ENCODE measurements at regions not wholly inside any gene's neighbourhood (a gene's known extent, or its start where the extent isn't known, plus 50 kb on each side); places are given as distances from the start of the nearest gene placed in this dataset.
A peak's percentile ranks its signal among the peaks of the same experiment; 100 is the strongest.
"Not testable (repeated sequence)": the region's sequence is repeated elsewhere in the genome, so short reads cannot be mapped to it uniquely, and the experiment has no call there.

DNA sequence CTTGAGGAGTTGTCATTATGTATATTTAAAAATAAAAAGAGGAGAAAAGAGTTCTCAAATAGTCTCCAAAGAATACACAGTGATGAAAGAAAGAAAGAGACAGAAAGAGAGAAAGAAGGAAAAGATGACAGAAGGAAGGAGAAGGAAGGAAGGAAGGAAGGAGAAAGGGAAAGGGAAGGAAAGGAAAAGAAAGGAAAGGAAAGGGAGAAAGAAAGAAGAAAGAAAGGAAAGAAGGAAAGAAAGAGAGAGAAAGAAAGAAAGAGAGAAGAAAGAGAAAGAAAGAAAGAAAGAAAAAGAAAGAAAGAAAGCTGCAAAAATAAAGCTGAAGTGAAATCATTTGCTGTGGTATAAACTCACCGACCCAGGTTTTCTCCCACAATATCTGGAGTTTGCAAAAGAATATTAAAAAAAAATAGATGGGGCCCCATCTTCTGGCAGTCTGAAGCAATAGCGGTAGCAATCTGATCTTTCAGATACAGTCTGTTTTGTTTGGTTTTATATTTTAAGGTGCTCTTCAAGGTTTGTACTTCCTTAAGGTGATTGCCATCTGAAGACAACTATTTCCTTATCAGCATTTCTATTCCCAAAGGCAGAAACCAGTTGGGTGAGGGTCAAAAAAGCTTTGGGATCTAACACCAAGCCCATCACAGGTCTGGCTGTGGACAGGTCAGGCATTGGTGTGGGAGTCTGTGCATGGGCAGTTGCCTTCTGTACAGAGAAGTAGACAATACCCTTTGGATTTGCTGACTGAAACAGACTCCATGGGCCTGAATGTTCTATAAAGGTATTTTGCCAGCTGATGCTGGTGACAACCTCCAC is 160.4 kb downstream of the CPEB2 start:
- DNase-seq (ENCODE audit: low read depth in 2 of 2), result no peak

DNA sequence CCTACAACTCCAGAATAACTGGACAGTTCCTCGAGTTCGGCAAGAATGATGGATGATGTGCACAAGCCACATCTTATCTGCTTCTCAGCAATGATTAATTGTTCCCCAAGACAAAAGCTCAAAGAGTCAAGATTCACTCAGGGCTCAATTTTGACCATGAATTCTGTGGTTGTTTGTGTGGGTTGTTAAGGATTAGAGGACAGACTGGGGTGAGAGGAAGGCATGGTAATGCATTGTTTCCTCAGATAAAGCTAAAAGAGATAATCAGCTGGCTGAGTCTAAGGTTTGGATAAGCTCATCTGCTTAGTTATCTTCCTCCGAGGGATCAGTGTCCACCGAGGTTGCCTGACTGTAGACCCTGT is 161.0 kb downstream of the CPEB2 start:
- DNase-seq (ENCODE audit: low read depth in 2 of 2), result no peak

DNA sequence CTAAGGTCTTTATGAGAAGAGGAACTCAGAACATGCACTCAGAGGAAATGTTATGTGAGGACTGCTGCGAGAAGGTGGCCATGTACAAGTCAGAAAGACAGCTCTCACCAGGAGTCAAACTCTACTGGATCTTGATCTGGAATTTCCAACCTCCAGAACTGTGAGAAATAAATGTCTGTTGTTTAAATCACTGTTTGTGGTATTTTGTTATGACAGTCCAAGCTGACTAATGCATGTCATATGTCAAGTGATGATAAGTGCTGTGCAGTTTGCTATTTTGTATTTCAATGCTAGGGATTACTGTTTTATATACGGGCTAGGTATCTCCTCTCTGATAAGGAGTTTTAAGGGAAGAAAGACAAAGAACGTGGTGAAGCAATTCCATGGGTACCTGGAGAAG is 162.3 kb downstream of the CPEB2 start:
- DNase-seq (ENCODE audit: low read depth in 2 of 2), result no peak

DNA sequence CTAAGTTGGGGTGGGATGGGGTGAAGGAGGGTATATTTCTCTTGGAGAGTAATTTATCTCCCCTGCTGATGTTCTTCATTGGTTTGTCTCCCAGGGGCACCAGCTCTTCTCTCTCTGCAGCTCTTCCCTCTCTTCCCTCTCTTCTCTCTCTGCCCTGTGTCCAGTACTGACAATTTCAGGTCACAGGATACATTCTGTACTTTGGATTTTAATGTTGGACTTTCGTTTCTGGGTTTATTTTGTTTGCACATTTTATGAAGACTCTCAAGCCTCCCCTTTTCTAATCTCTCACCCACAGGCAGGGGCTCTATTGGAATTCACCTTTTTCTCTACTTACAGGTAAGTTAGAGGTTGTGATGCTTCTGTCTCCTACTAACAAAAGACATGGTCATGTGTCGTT is 165.5 kb downstream of the CPEB2 start:
- DNase-seq (ENCODE audit: low read depth in 2 of 2), result no peak

DNA sequence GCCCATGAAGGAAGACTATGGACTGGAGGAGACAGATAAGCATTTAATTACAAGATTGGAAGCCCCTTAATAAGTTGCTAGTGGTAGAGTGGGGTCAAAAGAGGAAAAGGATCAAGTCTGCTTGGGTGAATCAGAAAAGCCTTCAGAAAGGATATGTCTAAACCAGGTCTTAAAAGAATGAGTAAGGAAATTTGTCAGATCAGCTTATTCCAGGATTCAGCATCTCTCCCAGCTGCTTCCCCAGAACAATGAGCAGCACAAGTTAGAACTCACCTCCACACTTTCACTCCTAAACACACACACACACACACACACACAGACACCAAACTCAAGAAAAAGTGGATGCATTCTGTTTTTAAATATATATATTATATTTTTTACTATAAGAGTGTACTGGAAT is 166.5 kb downstream of the CPEB2 start:
- no peak for DNase-seq (ENCODE audit: low read depth in 2 of 2)

DNA sequence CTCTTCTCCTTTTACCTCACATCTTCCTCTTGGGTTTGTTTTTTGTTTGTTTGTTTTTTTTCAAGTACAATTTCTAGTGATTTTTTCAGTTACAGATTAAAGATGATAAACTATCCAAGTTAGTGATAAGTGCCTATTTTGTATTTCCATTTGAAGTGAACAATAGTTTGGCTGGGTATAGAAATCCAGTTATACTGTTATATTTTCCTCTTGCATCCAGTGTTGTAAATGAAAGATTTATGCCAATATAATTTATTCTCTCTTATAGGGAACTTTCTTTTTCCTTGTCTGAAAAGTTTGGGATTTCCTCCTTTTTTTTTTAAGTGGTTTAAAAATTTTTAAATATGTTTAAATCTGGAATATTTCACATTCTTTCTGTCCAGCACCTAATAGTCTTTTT is 169.4 kb downstream of the CPEB2 start:
- no peak for DNase-seq (ENCODE audit: low read depth in 2 of 2)

DNA sequence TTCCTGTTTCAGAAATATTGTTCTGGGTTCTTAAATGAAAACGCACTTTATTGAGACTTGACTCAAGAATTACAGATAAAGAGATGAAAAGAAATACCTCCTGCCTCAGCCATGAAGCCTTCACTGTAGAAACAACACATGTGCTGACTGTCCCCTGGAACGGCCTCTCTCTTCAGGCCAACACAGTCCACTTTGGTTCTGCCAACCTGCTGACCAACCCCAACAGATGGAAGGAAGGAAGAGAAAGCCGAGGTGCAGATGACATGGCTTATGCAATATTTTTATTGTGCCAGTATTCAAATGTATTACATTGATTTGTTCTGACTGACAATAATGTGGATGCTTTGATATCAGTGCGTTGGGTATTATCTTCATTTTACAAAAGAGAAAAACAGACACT is 171.0 kb downstream of the CPEB2 start:
- no peak for DNase-seq (ENCODE audit: low read depth in 2 of 2)

DNA sequence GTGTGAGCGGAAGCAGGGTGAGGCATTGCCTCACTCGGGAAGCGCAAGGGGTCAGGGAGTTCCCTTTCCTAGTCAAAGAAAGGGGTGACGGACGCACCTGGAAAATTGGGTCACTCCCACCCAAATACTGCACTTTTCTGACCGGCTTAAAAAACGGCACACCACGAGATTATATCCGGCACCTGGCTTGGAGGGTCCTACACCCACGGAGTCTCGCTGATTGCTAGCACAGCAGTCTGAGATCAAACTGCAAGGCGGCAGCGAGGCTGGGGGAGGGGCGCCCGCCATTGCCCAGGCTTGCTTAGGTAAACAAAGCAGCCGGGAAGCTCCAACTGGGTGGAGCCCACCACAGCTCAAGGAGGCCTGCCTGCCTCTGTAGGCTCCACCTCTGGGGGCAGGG is 171.9 kb downstream of the CPEB2 start:
- not testable (repeated sequence) for DNase-seq (ENCODE audit: low read depth in 2 of 2)

DNA sequence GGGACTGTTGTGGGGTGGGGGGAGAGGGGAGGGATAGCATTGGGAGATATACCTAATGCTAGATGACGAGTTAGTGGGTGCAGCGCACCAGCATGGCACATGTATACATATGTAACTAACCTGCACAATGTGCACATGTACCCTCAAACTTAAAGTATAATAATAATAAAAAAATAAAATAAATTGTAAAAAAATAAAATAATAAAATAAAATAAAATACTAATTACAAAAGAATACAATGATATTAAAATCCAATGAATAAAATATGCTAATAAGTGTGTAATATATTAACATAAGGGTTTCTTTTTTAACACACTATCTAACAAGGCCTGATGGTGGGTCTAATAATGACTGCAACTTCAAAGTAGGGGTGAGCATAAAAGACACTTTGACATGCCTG is 177.6 kb downstream of the CPEB2 start:
- not testable (repeated sequence) for DNase-seq (ENCODE audit: low read depth in 2 of 2)

DNA sequence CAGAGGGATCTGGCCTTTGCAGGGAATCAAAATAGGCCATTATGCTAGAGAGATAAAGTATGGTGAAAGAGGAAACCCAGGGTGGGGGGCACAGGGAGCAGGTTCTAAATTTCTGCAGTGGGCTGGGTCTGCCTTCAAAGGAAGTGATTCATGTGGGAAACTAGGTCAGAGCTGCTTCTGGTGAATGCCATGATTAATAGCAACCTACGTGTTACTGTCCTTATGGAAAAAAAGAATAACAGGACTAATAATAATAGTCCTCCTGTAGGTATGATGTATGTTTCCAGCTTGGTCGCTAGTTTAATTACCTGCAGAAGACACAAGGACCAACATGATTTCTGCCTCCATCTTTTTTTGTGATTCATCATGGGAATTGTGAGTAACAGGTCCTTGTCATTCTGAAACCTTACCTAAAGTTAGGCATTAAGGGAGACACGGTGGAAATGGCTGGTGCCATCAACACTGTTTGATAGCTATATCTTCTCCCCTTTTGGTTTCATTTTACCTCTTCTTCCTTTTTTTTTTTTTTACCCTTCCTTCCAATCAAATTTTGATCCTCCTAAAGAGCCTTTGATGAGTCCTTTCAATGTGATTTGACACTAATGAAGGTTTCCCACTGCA is 180.4 kb downstream of the CPEB2 start:
- DNase-seq (ENCODE audit: low read depth in 2 of 2), result peak; percentile 3 to 4

DNA sequence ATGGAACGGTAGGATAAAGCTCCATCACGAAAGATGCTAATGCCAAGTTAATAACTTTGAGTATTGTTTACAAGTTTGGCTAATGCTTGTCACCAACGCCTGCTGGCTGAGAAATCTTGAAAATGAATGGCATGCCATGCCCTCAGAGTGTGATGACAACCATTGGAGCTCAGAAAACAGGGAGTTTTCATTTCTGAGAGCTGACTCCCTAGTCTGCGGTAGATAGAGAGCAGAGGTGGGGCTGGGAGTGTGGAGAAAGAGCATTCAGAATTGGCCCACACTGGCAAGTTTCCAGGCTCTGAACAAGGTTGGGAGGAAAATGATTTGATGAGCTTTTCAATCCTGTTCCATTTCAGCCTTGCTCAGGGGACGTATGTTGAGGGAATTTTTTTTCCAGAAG is 183.9 kb downstream of the CPEB2 start:
- DNase-seq (ENCODE audit: low read depth in 2 of 2), result no peak

DNA sequence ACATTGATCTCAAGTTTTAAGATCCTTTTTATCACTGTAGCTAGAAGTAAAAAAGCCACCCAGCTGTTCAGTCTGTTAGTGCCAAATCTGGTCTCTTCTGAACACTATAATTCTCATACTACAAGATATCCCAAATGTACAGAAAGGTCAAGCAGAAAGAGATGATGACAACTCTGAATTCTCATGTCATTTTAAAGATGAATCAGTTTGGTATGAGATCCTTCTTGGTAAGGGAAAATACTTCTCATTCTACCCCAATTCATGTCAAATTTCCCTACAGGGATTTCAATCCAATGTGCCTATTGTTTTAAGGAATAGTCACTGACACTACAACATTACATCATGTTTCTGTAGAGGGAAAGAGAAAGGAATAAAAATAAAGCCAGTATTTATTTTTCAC is 184.5 kb downstream of the CPEB2 start:
- DNase-seq (ENCODE audit: low read depth in 2 of 2), result no peak

DNA sequence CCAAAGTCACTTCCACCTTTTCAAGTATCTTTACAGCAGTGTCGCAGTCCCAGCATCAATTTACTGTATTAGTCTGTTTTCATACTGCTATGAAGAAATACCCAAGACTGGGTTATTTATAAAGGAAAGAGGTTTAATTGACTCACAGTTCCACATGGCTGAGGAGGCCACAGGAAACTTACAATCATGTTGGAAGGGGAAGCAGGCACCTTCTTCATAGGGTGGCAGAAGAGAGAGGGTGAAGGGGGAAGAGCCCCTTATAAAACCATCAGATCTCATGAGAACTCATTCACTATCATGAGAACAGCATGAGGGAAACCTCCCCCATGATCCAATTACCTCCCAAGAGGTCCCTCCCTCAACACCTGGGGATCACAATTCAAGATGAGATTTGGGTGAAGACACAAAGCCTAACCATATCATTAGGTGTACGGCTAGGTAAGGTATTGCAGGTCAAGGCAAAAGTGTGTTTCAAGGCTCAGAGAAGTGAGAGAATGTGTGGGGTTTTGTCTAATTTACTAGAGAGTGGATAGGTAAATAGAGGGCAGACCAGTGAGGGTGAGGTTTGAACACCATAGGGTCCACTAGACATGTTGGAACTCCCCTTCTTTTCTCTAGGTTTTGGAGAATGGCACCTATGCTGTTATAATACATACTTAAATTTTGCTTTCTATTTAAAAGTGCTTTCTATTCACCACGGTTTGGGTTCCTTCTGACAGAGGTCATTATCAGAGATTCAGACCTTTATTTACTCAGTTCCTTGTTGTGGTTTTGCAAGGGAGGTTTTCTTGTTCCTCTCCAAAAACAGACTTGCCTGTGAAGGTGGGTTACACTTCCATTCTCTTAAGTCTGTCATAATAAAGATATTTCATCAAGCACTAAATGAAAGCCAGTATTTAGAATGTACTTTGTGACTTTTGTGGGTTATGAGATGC is 186.6 kb downstream of the CPEB2 start:
- DNase-seq (ENCODE audit: low read depth in 2 of 2), result no peak

DNA sequence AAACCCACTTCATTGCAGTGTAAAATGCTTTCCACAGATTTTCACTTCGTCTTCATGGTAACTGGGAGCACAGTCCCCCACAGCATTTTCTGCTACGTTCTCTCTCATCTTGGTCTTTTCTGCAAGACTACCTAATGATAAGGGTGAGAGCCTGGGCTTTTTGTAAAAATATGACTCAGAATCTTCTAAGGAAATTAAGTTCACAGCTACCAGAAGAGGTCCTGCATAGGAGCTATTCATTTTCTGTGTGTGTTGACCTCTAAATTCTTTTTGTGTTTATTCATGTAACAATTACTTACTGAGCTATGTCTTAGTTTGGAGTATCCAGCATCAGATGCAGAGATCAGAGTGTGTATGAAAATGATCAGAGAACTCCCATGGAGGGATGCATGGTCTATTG is 192.2 kb downstream of the CPEB2 start:
- no peak for DNase-seq (ENCODE audit: low read depth in 2 of 2)

DNA sequence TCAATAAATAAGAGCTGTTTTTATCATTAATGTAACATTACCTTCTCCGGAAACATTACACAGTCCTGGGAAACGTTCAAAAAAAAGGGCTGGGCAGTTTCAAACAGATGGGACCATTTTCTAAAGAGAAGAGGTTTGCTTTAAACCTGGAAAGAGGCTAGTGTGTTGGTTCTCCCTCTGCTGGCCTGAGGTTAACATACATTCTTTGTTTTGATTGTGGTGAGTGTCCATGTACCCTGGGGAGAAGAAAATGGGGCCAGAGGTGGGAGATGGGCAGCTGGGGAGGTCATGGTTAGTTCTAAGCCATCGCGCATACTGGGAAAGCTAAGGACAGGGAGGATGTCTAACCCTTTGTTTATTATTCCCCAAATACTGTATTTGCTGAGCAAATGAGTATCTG is 194.7 kb downstream of the CPEB2 start:
- no peak for DNase-seq (ENCODE audit: low read depth in 2 of 2)

DNA sequence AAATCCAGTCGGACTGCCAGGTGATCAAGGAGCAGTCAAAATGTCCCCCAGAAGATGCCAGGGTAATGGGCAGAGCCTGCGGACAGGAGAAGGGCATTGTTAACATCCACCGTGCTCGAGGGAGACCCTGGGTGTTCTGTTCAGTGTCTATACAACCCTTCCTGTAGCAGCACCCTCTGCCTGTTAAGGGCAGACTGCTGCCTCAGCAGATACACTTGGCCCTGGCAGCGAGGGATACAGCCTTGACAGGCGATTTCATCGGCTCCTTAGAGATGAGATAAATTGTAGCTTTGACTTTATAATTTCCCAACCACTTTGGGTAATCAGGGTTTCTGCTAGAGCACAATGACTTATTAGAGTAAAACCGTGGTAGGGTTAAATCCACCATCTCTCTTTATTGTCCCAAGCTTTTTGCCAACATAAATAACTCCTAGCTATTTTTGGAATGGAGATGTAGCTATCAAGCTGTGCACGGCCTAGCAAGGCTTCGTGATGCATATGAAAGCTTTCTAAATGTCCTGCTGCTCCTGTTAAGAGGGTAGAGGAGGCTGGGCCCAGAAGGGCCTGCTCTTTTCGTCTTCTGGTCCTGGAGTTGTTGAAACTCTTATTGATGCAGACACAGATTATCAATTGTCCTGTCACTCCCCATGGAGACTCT is 195.9 kb downstream of the CPEB2 start:
- no peak for DNase-seq (ENCODE audit: low read depth in 2 of 2)

DNA sequence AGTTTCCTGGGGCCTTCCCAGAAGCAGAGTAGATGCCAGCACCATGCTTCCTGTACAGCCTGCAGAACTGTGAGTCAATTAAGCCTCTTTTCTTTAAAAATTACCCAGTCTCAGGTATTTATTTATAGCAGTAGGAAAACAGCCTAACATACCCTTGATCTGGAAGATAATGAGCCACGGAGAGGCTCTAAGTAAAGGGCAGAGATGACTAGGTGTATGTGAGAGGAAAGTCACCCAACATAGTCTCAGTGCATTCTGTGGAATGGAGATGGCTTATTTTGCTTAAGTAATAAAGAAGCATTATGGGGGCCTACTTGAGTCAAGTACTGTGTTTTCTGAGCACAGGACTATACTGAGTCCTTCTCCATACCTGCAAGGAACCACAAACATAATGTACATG is 199.5 kb downstream of the CPEB2 start:
- no peak for DNase-seq (ENCODE audit: low read depth in 2 of 2)

DNA sequence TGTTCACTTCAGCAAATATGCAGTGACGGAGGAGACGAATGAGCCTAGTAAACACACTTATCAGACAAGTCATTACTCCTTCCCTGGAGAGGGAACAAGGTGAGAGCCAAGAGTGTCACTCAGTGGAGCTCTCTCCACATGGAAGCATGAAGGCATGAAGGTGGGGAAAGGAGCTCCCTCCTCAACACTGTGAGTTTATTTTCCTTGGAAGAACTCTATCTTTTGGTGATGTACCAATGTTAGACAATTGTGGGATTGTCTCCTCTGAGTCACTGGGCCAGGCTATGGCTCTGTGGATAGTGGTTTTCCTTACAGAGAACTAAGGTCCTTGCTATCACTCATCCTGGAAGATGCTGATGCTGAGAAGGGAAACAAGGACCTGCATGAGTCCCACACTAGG is 200.2 kb downstream of the CPEB2 start:
- no peak for DNase-seq (ENCODE audit: low read depth in 2 of 2)

DNA sequence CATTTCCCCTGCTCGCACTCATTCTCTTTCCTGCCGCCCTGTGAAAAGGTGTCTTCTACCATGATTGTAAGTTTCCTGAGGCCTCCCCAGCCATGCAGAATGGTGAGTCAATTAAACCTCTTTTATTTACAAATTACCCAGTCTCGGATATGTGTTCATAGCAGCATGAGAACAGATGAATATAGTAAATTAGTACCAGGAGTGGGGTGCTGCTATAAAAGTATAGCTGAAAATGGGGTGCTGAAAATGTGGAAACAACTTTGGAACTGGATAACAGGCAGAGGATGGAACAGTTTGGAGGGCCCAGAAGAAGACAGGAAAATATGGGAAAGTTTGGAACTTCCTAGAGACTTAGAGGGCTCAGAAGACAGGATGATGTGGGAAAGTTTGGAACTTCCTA is 204.2 kb downstream of the CPEB2 start:
- not testable (repeated sequence) for DNase-seq (ENCODE audit: low read depth in 2 of 2)

DNA sequence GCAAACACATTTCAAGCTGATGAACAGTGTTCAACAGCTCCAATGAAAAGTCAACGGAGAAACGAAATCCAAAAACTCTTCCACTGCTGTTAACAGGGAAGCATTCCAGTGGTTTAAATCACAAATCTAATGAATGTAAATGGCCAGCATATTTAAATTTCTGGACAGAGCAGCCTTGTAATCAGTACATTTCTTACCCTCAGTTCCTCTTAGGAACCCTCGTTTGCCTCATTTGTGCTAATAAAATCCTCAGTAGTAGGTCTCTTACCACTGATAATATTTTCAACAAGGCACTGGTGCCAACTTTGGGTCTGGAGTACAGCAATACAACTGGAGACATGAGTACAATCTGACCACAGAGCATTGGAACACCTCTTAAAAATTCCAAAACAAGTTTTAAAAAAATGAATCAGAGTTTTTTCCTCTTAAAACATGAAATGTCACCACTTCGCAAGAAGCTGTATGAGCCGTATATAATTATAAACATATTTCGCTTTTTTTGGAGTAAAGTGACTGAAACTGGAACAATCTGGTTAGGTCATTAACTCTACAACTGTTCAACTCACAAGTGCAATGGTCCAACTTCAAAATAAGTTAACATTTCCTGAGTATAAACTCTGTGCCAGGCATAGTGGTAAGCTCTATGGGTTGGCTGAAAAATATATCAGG is 211.2 kb downstream of the CPEB2 start:
- DNase-seq (ENCODE audit: low read depth in 2 of 2), result no peak

DNA sequence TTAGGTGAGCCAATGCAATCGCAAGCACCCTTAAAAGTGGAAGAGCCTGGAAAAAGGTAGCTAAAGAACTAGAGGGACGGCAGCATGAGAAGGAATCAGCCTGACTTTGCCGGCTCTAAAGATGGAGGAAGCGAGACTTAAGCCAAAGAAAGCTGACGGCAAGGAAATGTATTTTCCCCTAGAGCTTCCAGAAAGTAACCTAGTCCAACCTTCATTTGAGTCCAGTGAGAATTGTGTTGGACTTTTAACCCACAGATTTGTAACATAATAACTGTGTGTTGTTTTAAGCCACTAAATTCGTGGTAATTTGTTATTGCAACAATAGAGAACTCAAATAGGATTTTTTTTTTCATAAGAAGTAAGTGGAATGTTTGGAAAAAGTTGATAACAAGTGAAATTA is 212.7 kb upstream of the C1QTNF7 start:
- DNase-seq (ENCODE audit: low read depth in 2 of 2), result no peak

DNA sequence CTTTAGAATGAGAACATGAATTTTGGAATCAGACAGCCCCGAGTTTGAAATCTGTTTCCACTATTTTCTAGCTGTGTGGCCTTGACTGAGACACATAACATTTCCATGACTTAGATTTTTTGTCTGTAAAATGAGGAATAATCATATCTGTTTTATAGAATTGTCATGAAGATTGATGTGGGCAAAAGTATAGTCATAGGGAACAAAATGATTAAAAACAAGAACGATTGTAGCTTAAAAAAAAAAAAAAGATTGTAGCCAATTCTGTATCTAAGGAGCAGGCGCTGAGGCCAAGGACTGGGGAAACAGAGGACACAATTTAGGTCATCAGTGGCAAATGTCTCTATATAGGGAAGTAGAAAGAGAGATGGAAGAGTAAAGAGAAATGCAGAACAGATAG is 201.6 kb upstream of the C1QTNF7 start:
- no peak for DNase-seq (ENCODE audit: low read depth in 2 of 2)
